Vagina (tissue), 2 donors: ENCODE measurements at regions not wholly inside any gene's neighbourhood (a gene's known extent, or its start where the extent isn't known, plus 50 kb on each side); places are given as distances from the start of the nearest gene placed in this dataset.

Experiments used
- POLR2A ChIP-seq, 2 donors: fragments of 450-650 bp; IDR thresholded peaks; one replicate each; pipeline ENCODE4 v1.6.1; 2017; ENCODE audit warnings: antibody characterized with exemption in 2 of 2, mild to moderate bottlenecking in 2 of 2, moderate library complexity in 2 of 2
- POLR2AphosphoS5 ChIP-seq, 2 donors: sonication (generic); formaldehyde crosslinking; IDR thresholded peaks; one replicate each; pipeline ENCODE4 v1.9.0; 2017; ENCODE audit warnings: antibody characterized with exemption in 2 of 2, mild to moderate bottlenecking in 2 of 2, low read depth in 1 of 2; ENCODE audit not compliant: insufficient read depth in 1 of 2
- TF ChIP-seq, protein P1 (sequence below), 3 experiments: fragments of 450-650 bp in 2 of 3; fragments of 200-600 bp in 1 of 3; sonication (generic) in 1 of 3; IDR thresholded peaks; one replicate each; pipeline ENCODE4 v1.5.1; 2017 to 2019; ENCODE audit warnings: antibody characterized with exemption in 3 of 3, mild to moderate bottlenecking in 2 of 3, moderate library complexity in 2 of 3

DNA sequence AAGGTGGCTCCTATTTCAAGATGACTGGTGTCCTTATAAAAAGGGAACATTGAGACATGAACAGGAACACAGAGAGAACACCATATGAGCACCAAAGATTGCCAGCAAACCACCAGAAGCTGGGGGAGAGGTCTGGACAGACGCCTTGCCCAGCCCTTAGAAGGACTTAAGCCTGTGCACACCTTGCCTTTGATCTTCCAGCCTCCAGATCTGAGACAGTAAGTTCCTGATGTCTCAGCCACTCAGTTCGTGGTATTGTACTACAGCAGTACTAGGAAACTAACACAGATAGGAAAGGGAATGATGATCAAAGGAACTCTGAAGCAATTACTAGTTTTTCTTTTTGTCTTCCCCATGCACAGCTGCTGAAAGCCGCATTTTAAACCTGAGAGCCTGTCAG, 137.3 kb upstream of the FHL2 start:
- TF ChIP-seq, protein P1, sequence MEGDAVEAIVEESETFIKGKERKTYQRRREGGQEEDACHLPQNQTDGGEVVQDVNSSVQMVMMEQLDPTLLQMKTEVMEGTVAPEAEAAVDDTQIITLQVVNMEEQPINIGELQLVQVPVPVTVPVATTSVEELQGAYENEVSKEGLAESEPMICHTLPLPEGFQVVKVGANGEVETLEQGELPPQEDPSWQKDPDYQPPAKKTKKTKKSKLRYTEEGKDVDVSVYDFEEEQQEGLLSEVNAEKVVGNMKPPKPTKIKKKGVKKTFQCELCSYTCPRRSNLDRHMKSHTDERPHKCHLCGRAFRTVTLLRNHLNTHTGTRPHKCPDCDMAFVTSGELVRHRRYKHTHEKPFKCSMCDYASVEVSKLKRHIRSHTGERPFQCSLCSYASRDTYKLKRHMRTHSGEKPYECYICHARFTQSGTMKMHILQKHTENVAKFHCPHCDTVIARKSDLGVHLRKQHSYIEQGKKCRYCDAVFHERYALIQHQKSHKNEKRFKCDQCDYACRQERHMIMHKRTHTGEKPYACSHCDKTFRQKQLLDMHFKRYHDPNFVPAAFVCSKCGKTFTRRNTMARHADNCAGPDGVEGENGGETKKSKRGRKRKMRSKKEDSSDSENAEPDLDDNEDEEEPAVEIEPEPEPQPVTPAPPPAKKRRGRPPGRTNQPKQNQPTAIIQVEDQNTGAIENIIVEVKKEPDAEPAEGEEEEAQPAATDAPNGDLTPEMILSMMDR (IDR thresholded peaks at IDR 0.05) = no peak
- TF ChIP-seq POLR2A (IDR thresholded peaks at IDR 0.05) (no peak), POLR2AphosphoS5 (IDR thresholded peaks at IDR 0.05; ENCODE audit: insufficient read depth in 1 of 2, low read depth in 1 of 2) (no peak)
